Left ventricle myocardium inferior (tissue), 1 donor: ENCODE measurements at regions not wholly inside any gene's neighbourhood (a gene's known extent, or its start where the extent isn't known, plus 50 kb on each side); places are given as distances from the start of the nearest gene placed in this dataset.
"Not testable (repeated sequence)": the region's sequence is repeated elsewhere in the genome, so short reads cannot be mapped to it uniquely, and the experiment has no call there.

Source experiments
- DNase-seq: peaks from one replicate; pipeline ENCODE4 v3.0.0-alpha.2; 2020
- H3K27ac ChIP-seq: fragments of 200-600 bp; replicated peaks from 2 replicates; pipeline ENCODE4 v1.8.0; 2021
- H3K27me3 ChIP-seq: fragments of 200-600 bp; 2 replicates; pipeline ENCODE4 v1.8.0; 2021; ENCODE audit warnings: low read depth
- H3K36me3 ChIP-seq: fragments of 200-600 bp; 2 replicates; pipeline ENCODE4 v1.8.0; 2021
- H3K4me1 ChIP-seq: fragments of 200-600 bp; 2 replicates; pipeline ENCODE4 v1.8.0; 2021
- H3K4me3 ChIP-seq: fragments of 200-600 bp; 2 replicates; pipeline ENCODE4 v1.8.0; 2021; ENCODE audit warnings: mild to moderate bottlenecking, moderate library complexity
- H3K9me3 ChIP-seq: fragments of 200-600 bp; replicated peaks from 2 replicates; pipeline ENCODE4 v1.8.0; 2021
- intact Hi-C: fragments of 100-400 bp; cut with micrococcal nuclease; formaldehyde crosslinking; loops from one replicate; pipeline ENCODE4 v1.11.0; 2022
- TF ChIP-seq, protein P1 (sequence below): fragments of 200-600 bp; IDR thresholded peaks from 2 replicates; pipeline ENCODE4 v1.8.0; 2021; ENCODE audit warnings: antibody characterized with exemption, mild to moderate bottlenecking, borderline replicate concordance
- donor health status: DM: no; HTN: yes; CAD: no; lungs with severe emphysema.

DNA sequence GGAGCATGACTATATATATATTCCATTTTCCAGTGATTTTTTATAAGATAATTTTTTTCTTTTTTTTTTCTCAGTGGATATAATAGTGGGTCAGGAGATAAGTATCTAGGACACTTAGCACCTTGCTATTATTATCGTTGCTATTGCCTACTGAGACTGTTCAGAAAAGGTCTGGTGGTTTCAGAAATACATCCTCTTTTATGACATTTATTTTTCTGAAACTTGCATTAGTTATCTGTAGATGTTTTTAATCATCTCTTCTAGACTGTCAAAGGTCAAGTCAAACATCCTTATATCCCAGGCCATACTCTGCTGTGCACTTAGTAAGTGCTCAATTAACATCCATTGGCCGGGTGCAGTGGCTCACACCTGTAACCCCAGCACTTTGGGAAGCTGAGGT is 72.9 kb upstream of the MED14 start:
- H3K4me1 ChIP-seq, result peaks cover 7% of the 10 kb centered on the region
- H3K27ac ChIP-seq, result no peak overlapping the region
- no peaks in the 10 kb centered on the region for H3K36me3 ChIP-seq
- intact Hi-C loops, result no loop called here
- TF ChIP-seq, protein P1, sequence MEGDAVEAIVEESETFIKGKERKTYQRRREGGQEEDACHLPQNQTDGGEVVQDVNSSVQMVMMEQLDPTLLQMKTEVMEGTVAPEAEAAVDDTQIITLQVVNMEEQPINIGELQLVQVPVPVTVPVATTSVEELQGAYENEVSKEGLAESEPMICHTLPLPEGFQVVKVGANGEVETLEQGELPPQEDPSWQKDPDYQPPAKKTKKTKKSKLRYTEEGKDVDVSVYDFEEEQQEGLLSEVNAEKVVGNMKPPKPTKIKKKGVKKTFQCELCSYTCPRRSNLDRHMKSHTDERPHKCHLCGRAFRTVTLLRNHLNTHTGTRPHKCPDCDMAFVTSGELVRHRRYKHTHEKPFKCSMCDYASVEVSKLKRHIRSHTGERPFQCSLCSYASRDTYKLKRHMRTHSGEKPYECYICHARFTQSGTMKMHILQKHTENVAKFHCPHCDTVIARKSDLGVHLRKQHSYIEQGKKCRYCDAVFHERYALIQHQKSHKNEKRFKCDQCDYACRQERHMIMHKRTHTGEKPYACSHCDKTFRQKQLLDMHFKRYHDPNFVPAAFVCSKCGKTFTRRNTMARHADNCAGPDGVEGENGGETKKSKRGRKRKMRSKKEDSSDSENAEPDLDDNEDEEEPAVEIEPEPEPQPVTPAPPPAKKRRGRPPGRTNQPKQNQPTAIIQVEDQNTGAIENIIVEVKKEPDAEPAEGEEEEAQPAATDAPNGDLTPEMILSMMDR, result no peak
- no peaks in the 10 kb centered on the region for H3K27me3 ChIP-seq
- H3K9me3 ChIP-seq, result no peaks in the 10 kb centered on the region
- H3K4me3 ChIP-seq, result no peak overlapping the region
- DNase-seq, result no peak

DNA sequence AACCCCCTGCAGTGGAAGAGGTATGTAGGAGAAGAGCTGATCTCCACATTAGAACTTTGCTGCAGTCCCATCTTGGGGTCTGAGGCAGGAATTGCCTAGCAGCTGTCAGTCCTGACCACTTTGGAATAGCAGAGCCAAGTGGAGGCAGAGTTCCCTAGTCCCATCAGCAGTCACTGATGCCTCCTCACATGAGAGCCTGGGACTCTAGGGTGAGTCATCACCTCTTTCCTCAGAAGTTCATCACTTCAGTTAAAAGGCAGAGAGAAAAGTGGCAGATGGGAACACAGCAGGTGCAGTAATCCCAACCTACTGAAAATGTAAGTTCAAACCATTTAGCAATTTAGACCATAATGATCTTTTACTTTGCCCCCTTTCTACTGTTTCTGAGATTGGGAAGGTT is 73.9 kb upstream of the MED14 start:
- TF ChIP-seq, protein P1, result no peak
- DNase-seq, result no peak
- intact Hi-C loops, result no loop called here
- H3K9me3 ChIP-seq, result no peaks in the 10 kb centered on the region
- H3K27me3 ChIP-seq, result no peaks in the 10 kb centered on the region
- H3K4me3 ChIP-seq, result no peak overlapping the region
- no peaks in the 10 kb centered on the region for H3K36me3 ChIP-seq
- H3K4me1 ChIP-seq, result peaks cover 7% of the 10 kb centered on the region
- no peak overlapping the region for H3K27ac ChIP-seq

DNA sequence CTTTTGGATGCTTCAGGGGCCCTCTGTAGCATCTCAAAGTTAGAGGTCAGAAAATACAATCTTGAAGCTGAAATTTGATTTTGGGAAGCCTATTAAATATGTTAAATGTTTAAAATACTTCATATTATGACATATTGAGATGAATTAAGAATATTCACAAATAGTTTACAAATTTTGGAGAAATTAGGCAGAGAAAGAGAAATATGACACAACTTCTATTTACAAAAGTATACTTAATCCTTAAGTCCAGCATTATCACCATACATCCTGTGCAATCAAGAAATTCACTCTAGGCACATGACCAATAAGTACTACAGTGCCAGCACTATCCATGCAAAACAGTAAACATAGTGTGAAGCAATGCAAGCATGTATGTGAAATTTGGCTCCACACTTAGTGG is 79.7 kb upstream of the MED14 start:
- DNase-seq, H3K36me3 ChIP-seq, H3K4me1 ChIP-seq, H3K27ac ChIP-seq, H3K9me3 ChIP-seq, H3K4me3 ChIP-seq, intact Hi-C loops, H3K27me3 ChIP-seq: not testable (repeated sequence)

DNA sequence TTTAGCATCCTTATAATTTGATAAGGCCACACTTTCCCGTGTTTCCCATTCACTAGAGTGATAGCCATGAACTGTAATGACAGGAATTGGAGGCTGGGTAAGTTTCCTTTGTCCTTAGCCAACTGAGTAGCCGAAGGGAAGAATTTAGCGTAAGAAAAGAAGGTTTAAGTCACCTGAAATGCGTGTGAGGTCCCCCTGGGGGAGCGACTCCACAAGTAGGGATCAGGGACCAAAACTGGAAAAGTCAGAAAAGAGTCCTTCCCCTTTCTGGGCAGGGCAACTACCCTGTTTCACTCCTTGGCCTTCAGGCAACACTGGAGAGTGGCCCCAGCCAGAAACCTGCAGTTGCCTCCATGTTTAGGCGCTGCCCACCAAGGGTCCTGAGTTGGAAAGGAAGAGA is 81.6 kb upstream of the MED14 start:
- Histone ChIP-seq H3K9me3 (no peaks in the 10 kb centered on the region), H3K4me3 (no peak overlapping the region), H3K27ac (no peak overlapping the region), H3K36me3 (no peaks in the 10 kb centered on the region), H3K27me3 (no peaks in the 10 kb centered on the region), H3K4me1 (no peaks in the 10 kb centered on the region)
- intact Hi-C loops, result no loop called here
- no peak for DNase-seq
- TF ChIP-seq, protein P1, result no peak

DNA sequence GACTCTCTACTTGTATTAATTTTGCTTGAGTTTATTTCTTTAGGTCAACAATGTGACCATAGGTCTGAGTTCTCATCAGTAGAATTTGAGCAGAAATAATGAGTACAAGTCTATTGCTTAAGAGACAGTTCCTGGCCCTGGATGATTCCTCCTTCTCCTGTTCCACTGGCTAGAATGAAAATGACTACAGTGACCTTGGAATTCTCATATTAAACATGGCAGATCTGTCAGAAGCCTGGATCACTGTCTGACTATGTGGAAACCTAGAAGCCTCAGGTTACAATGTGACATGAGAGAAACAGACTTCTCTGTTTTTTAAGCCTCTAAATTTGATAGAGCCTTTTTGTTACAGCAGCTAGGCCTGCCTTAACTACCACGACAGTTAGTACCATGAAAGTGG is 82.9 kb upstream of the MED14 start:
- no peak for DNase-seq
- Histone ChIP-seq H3K27ac (no peak overlapping the region), H3K27me3 (no peaks in the 10 kb centered on the region), H3K4me3 (no peak overlapping the region), H3K4me1 (no peaks in the 10 kb centered on the region), H3K9me3 (no peaks in the 10 kb centered on the region), H3K36me3 (no peaks in the 10 kb centered on the region)
- TF ChIP-seq, protein P1, result no peak
- intact Hi-C loops, result no loop called here

DNA sequence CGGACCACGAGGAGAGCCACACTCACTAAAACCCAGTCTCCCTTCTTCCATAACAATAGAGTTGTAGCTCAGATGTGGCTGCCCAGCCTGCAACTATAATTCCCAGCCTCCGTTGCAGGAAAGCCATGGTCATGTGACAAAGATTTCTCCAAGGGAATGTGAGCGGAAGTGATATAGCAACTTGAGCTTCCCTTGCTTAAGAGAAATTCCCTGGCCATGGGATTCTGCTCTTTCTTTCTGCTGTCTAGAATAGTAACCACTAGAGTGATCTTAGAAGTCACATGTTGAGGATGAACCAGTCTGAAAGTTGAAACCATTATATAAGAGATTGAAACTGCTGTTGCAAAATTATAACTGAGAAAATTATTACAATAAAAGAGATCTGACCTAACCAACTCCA is 86.4 kb upstream of the MED14 start:
- TF ChIP-seq, protein P1, result no peak
- intact Hi-C loops, result no loop called here
- H3K9me3 ChIP-seq, result no peaks in the 10 kb centered on the region
- no peak overlapping the region for H3K4me3 ChIP-seq
- H3K27ac ChIP-seq, result peak overlapping the region; percentile 5
- no peaks in the 10 kb centered on the region for H3K27me3 ChIP-seq
- no peak for DNase-seq
- H3K4me1 ChIP-seq, result no peaks in the 10 kb centered on the region
- no peaks in the 10 kb centered on the region for H3K36me3 ChIP-seq
